Esophagus squamous epithelium (tissue), 5 donors: ENCODE measurements at regions not wholly inside any gene's neighbourhood (a gene's known extent, or its start where the extent isn't known, plus 50 kb on each side); places are given as distances from the start of the nearest gene placed in this dataset.
A peak's percentile ranks its signal among the peaks of the same experiment; 100 is the strongest.

ENCODE experiments used
- DNase-seq: peaks from one replicate; lab custom pipeline; 2025; lab: John Stamatoyannopoulos, UW
- H3K27ac ChIP-seq, 4 donors: fragments of 200-600 bp; sonication (generic); one replicate each; pipeline ENCODE4 v1.5.1; 2016 to 2019; ENCODE audit warnings: mild to moderate bottlenecking in 1 of 4
- H3K27me3 ChIP-seq, 4 donors: fragments of 200-600 bp; sonication (generic); 1 replicate in 3 of 4; 2 replicates in 1 of 4; pipeline versions ENCODE4 v1.5.1 to v1.6.0; 2017 to 2021; ENCODE audit warnings: antibody characterized with exemption in 1 of 4
- H3K36me3 ChIP-seq, 3 donors: fragments of 200-600 bp; sonication (generic); one replicate each; pipeline ENCODE4 v1.5.1; 2016 to 2019
- H3K4me1 ChIP-seq, 3 donors: fragments of 200-600 bp; sonication (generic); one replicate each; pipeline ENCODE4 v1.5.1; 2017 to 2019
- H3K4me3 ChIP-seq, 4 donors: fragments of 200-600 bp; sonication (generic); 1 replicate in 3 of 4; 2 replicates in 1 of 4; pipeline ENCODE4 v1.5.1; 2016 to 2019; ENCODE audit warnings: mild to moderate bottlenecking in 2 of 4, moderate library complexity in 1 of 4
- H3K9me3 ChIP-seq, 3 donors: fragments of 200-600 bp; sonication (generic); one replicate each; pipeline ENCODE4 v1.5.1; 2016 to 2019
- CTCF ChIP-seq, 6 experiments: fragments of 450-650 bp in 4 of 6; fragments of 200-600 bp in 2 of 6; sonication (generic) in 2 of 6; IDR thresholded peaks; one replicate each; pipeline ENCODE4 v1.5.1; 2016 to 2019; ENCODE audit warnings: antibody characterized with exemption in 6 of 6, mild to moderate bottlenecking in 4 of 6, moderate library complexity in 4 of 6
- POLR2A ChIP-seq, 4 donors: fragments of 450-650 bp; IDR thresholded peaks; one replicate each; pipeline ENCODE4 v1.6.1; 2017; ENCODE audit warnings: antibody characterized with exemption in 4 of 4, mild to moderate bottlenecking in 4 of 4, moderate library complexity in 3 of 4
- WGBS, 2 donors: methylation state at CpG; one replicate each; pipeline ENCODE4 v1.1.5; 2018; 5-methylcytosine and 5-hydroxymethylcytosine counted together
- intact Hi-C: fragments of 100-400 bp; cut with DNase I; formaldehyde crosslinking; loops from one replicate; pipeline ENCODE4 v1.15.0; 2022
- donor health status: DM: yes; HTN: yes; CAD: no.

- intact Hi-C loops: no loop called here
- Histone ChIP-seq H3K36me3 (no peaks in the 10 kb centered on the region), H3K27ac (no peak overlapping the region), H3K4me3 (no peak overlapping the region), H3K9me3 (no peaks in the 10 kb centered on the region), H3K4me1 (peaks cover 0 to 8% (median 3%) of the 10 kb centered on the region in 3 donors), H3K27me3 (no peaks in the 10 kb centered on the region)
- 84 to 88% methylated on average over 2 of the region's 2 CpGs for WGBS, 2 donors
- TF ChIP-seq CTCF (IDR thresholded peaks at IDR 0.05): no peak
- no peak for TF ChIP-seq POLR2A (IDR thresholded peaks at IDR 0.05)
- DNase-seq: no peak
These were observed 72.6 kb downstream of the BTG1 start for GRCh38 chr12:92073094-92073493.

- Histone ChIP-seq H3K4me1 (no peaks in the 10 kb centered on the region), H3K36me3 (no peaks in the 10 kb centered on the region), H3K9me3 (no peaks in the 10 kb centered on the region), H3K27ac (no peak overlapping the region), H3K27me3 (no peaks in the 10 kb centered on the region), H3K4me3 (no peak overlapping the region)
- TF ChIP-seq POLR2A (IDR thresholded peaks at IDR 0.05) (no peak), CTCF (IDR thresholded peaks at IDR 0.05) (no peak)
- DNase-seq: no peak
- WGBS, 2 donors: 94 to 100% methylated on average over 1 of the region's 1 CpG
- intact Hi-C loops: no loop called here
These were observed 73.5 kb downstream of the BTG1 start for GRCh38 chr12:92072112-92072511.

- H3K4me1 ChIP-seq: no peaks in the 10 kb centered on the region
- H3K27me3 ChIP-seq: no peaks in the 10 kb centered on the region
- WGBS, 2 donors: 61 to 65% methylated on average over 6 of the region's 6 CpGs
- intact Hi-C loops: no loop called here
- peak overlapping the region in 1 of 4 donors; percentile 9 for H3K27ac ChIP-seq
- TF ChIP-seq CTCF (IDR thresholded peaks at IDR 0.05) (no peak), POLR2A (IDR thresholded peaks at IDR 0.05) (no peak)
- no peak for DNase-seq
- H3K36me3 ChIP-seq: no peaks in the 10 kb centered on the region
- no peaks in the 10 kb centered on the region for H3K9me3 ChIP-seq
- H3K4me3 ChIP-seq: no peak overlapping the region
These were observed 74.7 kb downstream of the BTG1 start for GRCh38 chr12:92070864-92071445.

GRCh38 chr12:92070054-92070863 lies 75.4 kb downstream of the BTG1 start:
- Histone ChIP-seq H3K4me3 (no peak overlapping the region), H3K4me1 (peaks cover 0 to 5% (median under 1%) of the 10 kb centered on the region in 3 donors), H3K27me3 (no peaks in the 10 kb centered on the region), H3K9me3 (no peaks in the 10 kb centered on the region), H3K36me3 (no peaks in the 10 kb centered on the region), H3K27ac (peak overlapping the region in 1 of 4 donors; percentile 9)
- intact Hi-C loops: no loop called here
- TF ChIP-seq POLR2A (IDR thresholded peaks at IDR 0.05) (no peak), CTCF (IDR thresholded peaks at IDR 0.05) (no peak)
- DNase-seq: no peak
- 76 to 84% methylated on average over 7 to 8 of the region's 8 CpGs for WGBS, 2 donors

GRCh38 chr12:92068459-92068858 lies 77.2 kb downstream of the BTG1 start:
- H3K27ac ChIP-seq: no peak overlapping the region
- no peak overlapping the region for H3K4me3 ChIP-seq
- no peaks in the 10 kb centered on the region for H3K36me3 ChIP-seq
- intact Hi-C loops: no loop called here
- no peaks in the 10 kb centered on the region for H3K9me3 ChIP-seq
- H3K27me3 ChIP-seq: no peaks in the 10 kb centered on the region
- H3K4me1 ChIP-seq: peaks cover 0 to 23% (median 8%) of the 10 kb centered on the region in 3 donors
- 67 to 84% methylated on average over 1 of the region's 1 CpG for WGBS, 2 donors
- DNase-seq: no peak
- TF ChIP-seq POLR2A (IDR thresholded peaks at IDR 0.05): no peak
- TF ChIP-seq CTCF (IDR thresholded peaks at IDR 0.05): no peak
